Trophoblast cell (in vitro differentiated cells and primary cell): ENCODE measurements at regions not wholly inside any gene's neighbourhood (a gene's known extent, or its start where the extent isn't known, plus 50 kb on each side); places are given as distances from the start of the nearest gene placed in this dataset.

Source experiments
- DNase-seq, 2 donors: peaks; one replicate each; pipeline ENCODE4 v3.0.0-alpha.2; 2016
- H2AFZ ChIP-seq: 2 replicates; pipeline ENCODE4 v1.6.1; 2013; ENCODE audit warnings: low read length, moderate library complexity, mild to moderate bottlenecking; ENCODE audit not compliant: insufficient read depth, poor library complexity
- H2AK5ac ChIP-seq: 2 replicates; pipeline ENCODE4 v1.6.1; 2013; ENCODE audit warnings: mild to moderate bottlenecking, low read length
- H2BK120ac ChIP-seq: 2 replicates; pipeline ENCODE4 v1.6.1; 2013; ENCODE audit warnings: low read length, mild to moderate bottlenecking, moderate library complexity; ENCODE audit not compliant: insufficient read depth, poor library complexity
- H2BK12ac ChIP-seq: 2 replicates; pipeline ENCODE4 v1.6.1; 2013; ENCODE audit warnings: mild to moderate bottlenecking, low read length, moderate library complexity
- H2BK5ac ChIP-seq: 2 replicates; pipeline ENCODE4 v1.6.1; 2013; ENCODE audit warnings: low read length, low read depth, moderate library complexity, mild to moderate bottlenecking; ENCODE audit not compliant: poor library complexity
- H3K14ac ChIP-seq: 2 replicates; pipeline ENCODE4 v1.6.1; 2013; ENCODE audit warnings: mild to moderate bottlenecking, low read length
- H3K18ac ChIP-seq: 2 replicates; pipeline ENCODE4 v1.6.1; 2013; ENCODE audit warnings: mild to moderate bottlenecking, low read length
- H3K23ac ChIP-seq: 2 replicates; pipeline ENCODE4 v1.6.1; 2013; ENCODE audit warnings: low read length
- H3K27ac ChIP-seq: 2 replicates; pipeline ENCODE4 v1.5.1; 2013; ENCODE audit warnings: low read depth, mild to moderate bottlenecking, inconsistent platforms, low read length, moderate library complexity
- H3K27me3 ChIP-seq: 2 replicates; pipeline ENCODE4 v1.6.1; 2013; ENCODE audit warnings: inconsistent platforms, mild to moderate bottlenecking, low read length, moderate library complexity; ENCODE audit not compliant: insufficient read depth
- H3K36me3 ChIP-seq, 2 experiments: 1 replicate in 1 of 2; 2 replicates in 1 of 2; pipeline ENCODE4 v1.6.1; 2013; ENCODE audit warnings: low read length in 2 of 2, mild to moderate bottlenecking in 2 of 2, moderate library complexity in 1 of 2; ENCODE audit not compliant: insufficient read depth in 2 of 2, control insufficient read depth in 1 of 2
- H3K4ac ChIP-seq: 2 replicates; pipeline ENCODE4 v1.6.1; 2013; ENCODE audit warnings: low read depth, mild to moderate bottlenecking, low read length, moderate library complexity
- H3K4me1 ChIP-seq, 2 experiments: 1 replicate in 1 of 2; 2 replicates in 1 of 2; pipeline ENCODE4 v1.6.1; 2013; ENCODE audit warnings: low read length in 2 of 2, mild to moderate bottlenecking in 2 of 2, moderate library complexity in 1 of 2; ENCODE audit not compliant: insufficient read depth in 2 of 2, control insufficient read depth in 1 of 2
- H3K4me2 ChIP-seq: 2 replicates; pipeline ENCODE4 v1.6.1; 2013; ENCODE audit warnings: inconsistent platforms, mild to moderate bottlenecking, low read length, moderate library complexity
- H3K4me3 ChIP-seq: 2 replicates; pipeline ENCODE4 v1.5.1; 2013; ENCODE audit warnings: mild to moderate bottlenecking, low read depth, low read length, inconsistent platforms
- H3K79me1 ChIP-seq: one replicate; pipeline ENCODE4 v1.6.1; 2013; ENCODE audit warnings: low read length
- H3K79me2 ChIP-seq: 2 replicates; pipeline ENCODE4 v1.6.1; 2013; ENCODE audit warnings: low read length, mild to moderate bottlenecking; ENCODE audit not compliant: control insufficient read depth, insufficient read depth, poor library complexity
- H3K9ac ChIP-seq: 2 replicates; pipeline ENCODE4 v1.6.1; 2013; ENCODE audit warnings: mild to moderate bottlenecking, low read length
- H3K9me3 ChIP-seq: 2 replicates; pipeline ENCODE4 v1.6.1; 2013; ENCODE audit warnings: low read depth, mild to moderate bottlenecking, control low read depth, inconsistent platforms, low read length; ENCODE audit not compliant: insufficient read depth
- H4K12ac ChIP-seq: 2 replicates; pipeline ENCODE4 v1.6.1; 2013; ENCODE audit warnings: low read depth, mild to moderate bottlenecking, low read length, moderate library complexity
- H4K8ac ChIP-seq: 2 replicates; pipeline ENCODE4 v1.6.1; 2013; ENCODE audit warnings: low read depth, mild to moderate bottlenecking, low read length, moderate library complexity
- H4K91ac ChIP-seq: one replicate; pipeline ENCODE4 v1.6.1; 2013; ENCODE audit warnings: low read depth, mild to moderate bottlenecking, low read length, moderate library complexity
- WGBS: extraction: QIAGEN DNeasy Blood & Tissue Kit; methylation state at CpG from one replicate; pipeline ENCODE4 v1.1.7; 2013; ENCODE audit warnings: missing lambda C conversion rate; ENCODE audit not compliant: insufficient read length, insufficient coverage; ENCODE audit errors: extremely low coverage; 5-methylcytosine and 5-hydroxymethylcytosine counted together

GRCh38 chr12:86735851-86736250, 479.7 kb upstream of the MGAT4C start:
- Histone ChIP-seq H3K4ac (no peak overlapping the region), H3K18ac (no peak overlapping the region), H3K4me2 (no peak overlapping the region), H3K9me3 (no peaks in the 10 kb centered on the region), H3K79me1 (no peaks in the 10 kb centered on the region), H3K14ac (no peak overlapping the region), H3K27me3 (no peaks in the 10 kb centered on the region), H2BK12ac (no peak overlapping the region), H4K12ac (no peak overlapping the region), H3K23ac (no peak overlapping the region), H3K4me1 (no peaks in the 10 kb centered on the region), H3K9ac (no peak overlapping the region), H3K79me2 (no peaks in the 10 kb centered on the region), H2BK5ac (no peak overlapping the region), H3K4me3 (no peak overlapping the region), H3K36me3 (no peaks in the 10 kb centered on the region), H2AK5ac (no peak overlapping the region), H2AFZ (no peak overlapping the region), H4K8ac (no peak overlapping the region), H2BK120ac (no peak overlapping the region), H3K27ac (no peak overlapping the region), H4K91ac (no peak overlapping the region)
- no peak for DNase-seq

GRCh38 chr12:86735072-86735471, 478.9 kb upstream of the MGAT4C start:
- no peak overlapping the region for H3K14ac ChIP-seq
- no peaks in the 10 kb centered on the region for H3K79me2 ChIP-seq
- no peaks in the 10 kb centered on the region for H3K4me1 ChIP-seq
- no peaks in the 10 kb centered on the region for H3K27me3 ChIP-seq
- no peaks in the 10 kb centered on the region for H3K9me3 ChIP-seq
- H3K23ac ChIP-seq = no peak overlapping the region
- no peak overlapping the region for H4K91ac ChIP-seq
- no peak overlapping the region for H3K18ac ChIP-seq
- WGBS = no CpG with 5 or more reads among the region's 4 CpGs
- H3K27ac ChIP-seq = no peak overlapping the region
- no peak overlapping the region for H3K9ac ChIP-seq
- no peak for DNase-seq
- H3K4me3 ChIP-seq = no peak overlapping the region
- H2BK12ac ChIP-seq = no peak overlapping the region
- H2BK5ac ChIP-seq = no peak overlapping the region
- H2BK120ac ChIP-seq = no peak overlapping the region
- H2AK5ac ChIP-seq = no peak overlapping the region
- no peak overlapping the region for H4K12ac ChIP-seq
- no peak overlapping the region for H3K4me2 ChIP-seq
- H2AFZ ChIP-seq = no peak overlapping the region
- H3K36me3 ChIP-seq = no peaks in the 10 kb centered on the region
- no peak overlapping the region for H3K4ac ChIP-seq
- H3K79me1 ChIP-seq = no peaks in the 10 kb centered on the region
- no peak overlapping the region for H4K8ac ChIP-seq

- Histone ChIP-seq H3K18ac (no peak overlapping the region), H2BK120ac (no peak overlapping the region), H3K36me3 (no peaks in the 10 kb centered on the region), H3K79me1 (no peaks in the 10 kb centered on the region), H2BK12ac (no peak overlapping the region), H3K9ac (no peak overlapping the region), H3K79me2 (no peaks in the 10 kb centered on the region), H3K4me1 (no peaks in the 10 kb centered on the region), H3K27me3 (no peaks in the 10 kb centered on the region), H2AFZ (no peak overlapping the region), H3K27ac (no peak overlapping the region), H3K4ac (no peak overlapping the region), H3K4me3 (no peak overlapping the region), H3K4me2 (no peak overlapping the region), H4K8ac (no peak overlapping the region), H4K91ac (no peak overlapping the region), H4K12ac (no peak overlapping the region), H3K23ac (no peak overlapping the region), H2BK5ac (no peak overlapping the region), H3K14ac (no peak overlapping the region), H2AK5ac (no peak overlapping the region), H3K9me3 (no peaks in the 10 kb centered on the region)
- no peak for DNase-seq
- no CpG with 5 or more reads among the region's 2 CpGs for WGBS
Measured at GRCh38 chr12:86730233-86730632, 474.0 kb upstream of the MGAT4C start.

GRCh38 chr12:86729739-86730138, 473.5 kb upstream of the MGAT4C start:
- Histone ChIP-seq H2AFZ (no peak overlapping the region), H4K91ac (no peak overlapping the region), H3K79me1 (no peaks in the 10 kb centered on the region), H2BK5ac (no peak overlapping the region), H3K9ac (no peak overlapping the region), H3K27me3 (no peaks in the 10 kb centered on the region), H3K27ac (no peak overlapping the region), H3K79me2 (no peaks in the 10 kb centered on the region), H3K23ac (no peak overlapping the region), H3K14ac (no peak overlapping the region), H3K4ac (no peak overlapping the region), H3K18ac (no peak overlapping the region), H3K4me1 (no peaks in the 10 kb centered on the region), H2BK120ac (no peak overlapping the region), H2AK5ac (no peak overlapping the region), H4K8ac (no peak overlapping the region), H3K36me3 (no peaks in the 10 kb centered on the region), H3K9me3 (no peaks in the 10 kb centered on the region), H3K4me3 (no peak overlapping the region), H3K4me2 (no peak overlapping the region), H2BK12ac (no peak overlapping the region), H4K12ac (no peak overlapping the region)
- WGBS = no CpG with 5 or more reads among the region's 1 CpG
- DNase-seq = no peak

GRCh38 chr12:86727160-86727559, 471.0 kb upstream of the MGAT4C start:
- no peaks in the 10 kb centered on the region for H3K36me3 ChIP-seq
- no peak overlapping the region for H2AFZ ChIP-seq
- no peaks in the 10 kb centered on the region for H3K79me1 ChIP-seq
- no peak for DNase-seq
- no peak overlapping the region for H4K12ac ChIP-seq
- no peak overlapping the region for H4K8ac ChIP-seq
- no peak overlapping the region for H4K91ac ChIP-seq
- no peak overlapping the region for H3K4me3 ChIP-seq
- WGBS = no CpG with 5 or more reads among the region's 1 CpG
- H2AK5ac ChIP-seq = no peak overlapping the region
- no peak overlapping the region for H3K4me2 ChIP-seq
- H3K18ac ChIP-seq = no peak overlapping the region
- H2BK5ac ChIP-seq = no peak overlapping the region
- no peak overlapping the region for H3K9ac ChIP-seq
- H3K4me1 ChIP-seq = no peaks in the 10 kb centered on the region
- H3K27me3 ChIP-seq = no peaks in the 10 kb centered on the region
- no peak overlapping the region for H2BK12ac ChIP-seq
- H3K4ac ChIP-seq = no peak overlapping the region
- H3K79me2 ChIP-seq = no peaks in the 10 kb centered on the region
- no peak overlapping the region for H3K23ac ChIP-seq
- no peak overlapping the region for H3K14ac ChIP-seq
- no peaks in the 10 kb centered on the region for H3K9me3 ChIP-seq
- H3K27ac ChIP-seq = no peak overlapping the region
- no peak overlapping the region for H2BK120ac ChIP-seq
